Endothelial cell of umbilical vein (primary cell): ENCODE measurements at regions not wholly inside any gene's neighbourhood (a gene's known extent, or its start where the extent isn't known, plus 50 kb on each side); places are given as distances from the start of the nearest gene placed in this dataset.

Source experiments
- BruUV-seq: library from RNA; stranded (reverse); fragments of 400-500 nt; replicated peaks from 2 replicates; lab custom pipeline; 2021; lab: Mats Ljungman, UMichigan
- CTCF ChIA-PET: fragments of 300-600, 350-600 bp; sonication (Branson Sonifier 250); formaldehyde crosslinking; loops from one replicate; lab custom pipeline; 2021; ENCODE audit warnings: antibody characterized with exemption, inconsistent platforms; lab: Charles Lee
- POLR2A ChIA-PET: fragments of 300-600, 350-600 bp; sonication (Branson Sonifier 250); formaldehyde crosslinking; loops from one replicate; lab custom pipeline; 2021; ENCODE audit warnings: antibody characterized with exemption, inconsistent platforms; lab: Charles Lee
- DNase-seq: peaks from one replicate; pipeline ENCODE4 v3.0.0-alpha.2; 2011; ENCODE audit warnings: low read depth, low spot score
- FAIRE-seq: peaks from 2 replicates; lab custom pipeline; 2011; peaks lifted over from hg19 to GRCh38; lab: Jason Lieb, UNC
- H2AFZ ChIP-seq: 2 replicates; pipeline ENCODE4 v1.6.0; 2012; ENCODE audit warnings: low read depth, low read length, control low read depth, inconsistent platforms
- H3K27ac ChIP-seq: 2 replicates; pipeline ENCODE4 v1.5.1; 2011; ENCODE audit warnings: low read depth, mild to moderate bottlenecking, control low read depth, low read length, moderate library complexity; ENCODE audit not compliant: insufficient read depth
- H3K27me3 ChIP-seq, 2 experiments: 2 replicates each; pipeline versions ENCODE4 v1.6.0 to v1.6.1; 2011; ENCODE audit warnings: low read length in 2 of 2, mixed read lengths in 1 of 2; ENCODE audit not compliant: control insufficient read depth in 2 of 2, insufficient read depth in 2 of 2
- H3K36me3 ChIP-seq, 2 experiments: 2 replicates in 1 of 2; 3 replicates in 1 of 2; pipeline ENCODE4 v1.5.1; 2011; ENCODE audit warnings: low read length in 2 of 2, mild to moderate bottlenecking in 1 of 2, moderate library complexity in 1 of 2; ENCODE audit not compliant: control insufficient read depth in 2 of 2, insufficient read depth in 2 of 2; ENCODE audit errors: extremely low read depth in 1 of 2
- H3K4me1 ChIP-seq: 3 replicates; pipeline ENCODE4 v1.5.1; 2011; ENCODE audit warnings: mild to moderate bottlenecking, low read length; ENCODE audit not compliant: control insufficient read depth, insufficient read depth; ENCODE audit errors: extremely low read depth
- H3K4me2 ChIP-seq: 2 replicates; pipeline ENCODE4 v1.6.1; 2011; ENCODE audit warnings: low read length, control low read depth, mixed read lengths; ENCODE audit not compliant: insufficient read depth
- H3K4me3 ChIP-seq, 3 experiments: fragments of 200-600 bp in 1 of 3; sonication (generic), shearing (Covaris generic) in 1 of 3; replicated peaks in 1 of 3; 2 replicates each; pipeline ENCODE4 v1.5.1; 2011 to 2016; ENCODE audit warnings: control low read depth in 3 of 3, low read length in 3 of 3, mild to moderate bottlenecking in 2 of 3, inconsistent platforms in 1 of 3, low read depth in 1 of 3, moderate library complexity in 1 of 3; ENCODE audit not compliant: insufficient read depth in 1 of 3
- H3K79me2 ChIP-seq: 2 replicates; pipeline ENCODE4 v1.6.0; 2012; ENCODE audit warnings: low read length, inconsistent platforms; ENCODE audit not compliant: control insufficient read depth, insufficient read depth
- H3K9ac ChIP-seq: replicated peaks from 2 replicates; pipeline ENCODE3; 2011; ENCODE audit warnings: low read length, control low read depth; ENCODE audit not compliant: insufficient read depth; ENCODE audit errors: extremely low read depth
- H3K9me1 ChIP-seq: replicated peaks from 3 replicates; pipeline ENCODE4 v1.6.0; 2011; ENCODE audit warnings: mild to moderate bottlenecking, low read length; ENCODE audit not compliant: control insufficient read depth, insufficient read depth; ENCODE audit errors: extremely low read depth
- H3K9me3 ChIP-seq: replicated peaks from 2 replicates; pipeline ENCODE4 v1.5.1; 2012; ENCODE audit warnings: low read length, inconsistent platforms; ENCODE audit not compliant: control insufficient read depth, insufficient read depth
- H4K20me1 ChIP-seq: replicated peaks from 2 replicates; pipeline ENCODE3; 2011; ENCODE audit warnings: mild to moderate bottlenecking, low read length; ENCODE audit not compliant: control insufficient read depth, insufficient read depth; ENCODE audit errors: extremely low read depth
- CTCF ChIP-seq, 2 donors: IDR thresholded peaks; 1 replicate in 1 of 2; 2 replicates in 1 of 2; pipeline ENCODE4 v1.5.1; 2011; ENCODE audit warnings: low read length in 2 of 2, mild to moderate bottlenecking in 2 of 2, moderate library complexity in 2 of 2, control low read depth in 1 of 2, inconsistent platforms in 1 of 2, low read depth in 1 of 2; ENCODE audit not compliant: insufficient read depth in 1 of 2; ENCODE audit errors: extremely low read depth in 1 of 2
- EZH2 ChIP-seq: IDR thresholded peaks from 2 replicates; pipeline ENCODE4 v1.6.1; 2012; ENCODE audit warnings: borderline replicate concordance, low read depth, mild to moderate bottlenecking, moderate library complexity, low read length, inconsistent platforms; ENCODE audit not compliant: severe bottlenecking
- FOS ChIP-seq: IDR thresholded peaks from 2 replicates; pipeline ENCODE4 v1.6.1; 2011; ENCODE audit warnings: mild to moderate bottlenecking, low read length, moderate library complexity, borderline replicate concordance; ENCODE audit not compliant: insufficient read depth
- GATA2 ChIP-seq: IDR thresholded peaks from 2 replicates; pipeline ENCODE4 v1.7.0; 2011; ENCODE audit warnings: low read depth, mild to moderate bottlenecking, moderate library complexity, mixed read lengths, low read length; ENCODE audit not compliant: insufficient read length, insufficient read depth
- JUN ChIP-seq: IDR thresholded peaks from 2 replicates; pipeline ENCODE4 v1.6.1; 2011; ENCODE audit warnings: borderline replicate concordance, low read depth; ENCODE audit not compliant: insufficient read length, insufficient read depth
- MAX ChIP-seq: IDR thresholded peaks from 2 replicates; pipeline ENCODE4 v1.6.1; 2011; ENCODE audit not compliant: insufficient read depth, insufficient read length
- MYC ChIP-seq: IDR thresholded peaks from one replicate; pipeline ENCODE4 v1.6.1; 2011; ENCODE audit warnings: mild to moderate bottlenecking, low read depth, low read length
- POLR2A ChIP-seq: IDR thresholded peaks from 2 replicates; pipeline ENCODE4 v1.6.1; 2012; ENCODE audit warnings: low read depth, mild to moderate bottlenecking, control low read depth, low read length
- POLR2AphosphoS5 ChIP-seq: IDR thresholded peaks from 2 replicates; pipeline ENCODE4 v1.6.1; 2012; ENCODE audit warnings: low read depth, mild to moderate bottlenecking, control low read depth, low read length, moderate library complexity; ENCODE audit not compliant: insufficient read depth
- dilution Hi-C: fragments of 300-500 bp; cut with MboI; formaldehyde crosslinking; loops from one replicate; pipeline ENCODE4 v1.15.0; 2019; ENCODE audit warnings: low sequenced_read_pairs; ENCODE audit not compliant: extremely low pct_ligation_motif_present
- intact Hi-C: fragments of 100-400 bp; cut with micrococcal nuclease; formaldehyde crosslinking; loops from one replicate; pipeline ENCODE4 v1.10.0; 2022

GRCh38 chr2:238689331-238689730, 158.6 kb upstream of the TWIST2 start:
- H3K9me1 ChIP-seq, result no peaks in the 10 kb centered on the region
- H3K36me3 ChIP-seq, result no peaks in the 10 kb centered on the region
- H3K27ac ChIP-seq, result no peak overlapping the region
- H4K20me1 ChIP-seq, result no peaks in the 10 kb centered on the region
- no peaks in the 10 kb centered on the region for H3K4me1 ChIP-seq
- no peak for FAIRE-seq
- H2AFZ ChIP-seq, result no peak overlapping the region
- BruUV-seq, result no TSS peak
- intact Hi-C loops (no loop called here), dilution Hi-C loops (no loop called here)
- no peaks in the 10 kb centered on the region for H3K9me3 ChIP-seq
- no peak for TF ChIP-seq EZH2
- no peak for TF ChIP-seq MYC
- no peak for TF ChIP-seq FOS
- TF ChIP-seq JUN, result no peak
- no peak for TF ChIP-seq MAX
- no peak for TF ChIP-seq GATA2
- TF ChIP-seq POLR2A, result no peak
- TF ChIP-seq POLR2AphosphoS5, result no peak
- no peak for TF ChIP-seq CTCF (IDR thresholded peaks at IDR 0.05; ENCODE audit: extremely low read depth in 1 of 2, insufficient read depth in 1 of 2, low read depth in 1 of 2, low read length in 2 of 2)
- ChIA-PET CTCF (interaction anchor here (0.5 kb wide), 1 partner anchor 1124 kb away, joined by 3 read pairs; no protein-coding TSS in a partner anchor), POLR2A (no interaction called here)
- H3K27me3 ChIP-seq, result no peaks in the 10 kb centered on the region
- no peak for DNase-seq
- H3K4me3 ChIP-seq, result no peak overlapping the region
- H3K79me2 ChIP-seq, result no peaks in the 10 kb centered on the region
- no peak overlapping the region for H3K4me2 ChIP-seq
- H3K9ac ChIP-seq, result no peak overlapping the region
